GM18867 (cell line): ENCODE measurements at regions not wholly inside any gene's neighbourhood (a gene's known extent, or its start where the extent isn't known, plus 50 kb on each side); places are given as distances from the start of the nearest gene placed in this dataset.

ENCODE experiments used
- ATAC-seq: cut with Tn5 transposase; IDR thresholded peaks from one replicate; pipeline ENCODE4 v1.9.1; 2021; ENCODE audit warnings: mild to moderate bottlenecking, moderate library complexity; ENCODE audit not compliant: unreplicated experiment

- no peak for ATAC-seq
Measured at GRCh38 chr4:43776371-43776770, 672.2 kb downstream of the KCTD8 start.

GRCh38 chr4:43778187-43778915, 670.3 kb downstream of the KCTD8 start:
- ATAC-seq, result peak; percentile 89

- no peak for ATAC-seq
Measured at GRCh38 chr4:43781125-43781524, 667.5 kb downstream of the KCTD8 start.

- no peak for ATAC-seq
Measured at GRCh38 chr4:43782391-43782790, 666.2 kb downstream of the KCTD8 start.

- no peak for ATAC-seq
Measured at GRCh38 chr4:43816116-43816515, 632.5 kb downstream of the KCTD8 start.

- ATAC-seq, result no peak
Measured at GRCh38 chr4:43822621-43823020, 626.0 kb downstream of the KCTD8 start.

- peak; percentile 96 for ATAC-seq
Measured at GRCh38 chr4:43835869-43836268, 612.7 kb downstream of the KCTD8 start.

GRCh38 chr4:43837171-43837570, 611.4 kb downstream of the KCTD8 start:
- no peak for ATAC-seq

GRCh38 chr4:43837604-43838003, 611.0 kb downstream of the KCTD8 start:
- ATAC-seq, result no peak

GRCh38 chr4:43842594-43842993, 606.0 kb downstream of the KCTD8 start:
- no peak for ATAC-seq

GRCh38 chr4:43843501-43843900, 605.1 kb downstream of the KCTD8 start:
- no peak for ATAC-seq

GRCh38 chr4:43846111-43846587, 602.5 kb downstream of the KCTD8 start:
- no peak for ATAC-seq

- ATAC-seq, result no peak
Measured at GRCh38 chr4:43853565-43854264, 594.9 kb downstream of the KCTD8 start.

GRCh38 chr4:43855283-43855682, 593.3 kb downstream of the KCTD8 start:
- ATAC-seq, result peak; percentile 98

- peak; percentile 62 for ATAC-seq
Measured at GRCh38 chr4:43864616-43865146, 583.9 kb downstream of the KCTD8 start.

- ATAC-seq, result peak; percentile 63
Measured at GRCh38 chr4:43867908-43868307, 580.7 kb downstream of the KCTD8 start.

GRCh38 chr4:43875655-43876054, 573.0 kb downstream of the KCTD8 start:
- no peak for ATAC-seq

GRCh38 chr4:43882470-43882869, 566.1 kb downstream of the KCTD8 start:
- no peak for ATAC-seq

- no peak for ATAC-seq
Measured at GRCh38 chr4:43886196-43886595, 562.4 kb downstream of the KCTD8 start.

- ATAC-seq, result no peak
Measured at GRCh38 chr4:43898836-43899235, 549.8 kb downstream of the KCTD8 start.

GRCh38 chr4:43903456-43903855, 545.2 kb downstream of the KCTD8 start:
- no peak for ATAC-seq

- no peak for ATAC-seq
Measured at GRCh38 chr4:43918377-43918776, 530.2 kb downstream of the KCTD8 start.
